AML-193 (cell line): ENCODE measurements at regions not wholly inside any gene's neighbourhood (a gene's known extent, or its start where the extent isn't known, plus 50 kb on each side); places are given as distances from the start of the nearest gene placed in this dataset.

Source experiments
- DNase-seq, 2 experiments: peaks; one replicate each; lab custom pipeline; 2025; lab: John Stamatoyannopoulos, UW

DNA sequence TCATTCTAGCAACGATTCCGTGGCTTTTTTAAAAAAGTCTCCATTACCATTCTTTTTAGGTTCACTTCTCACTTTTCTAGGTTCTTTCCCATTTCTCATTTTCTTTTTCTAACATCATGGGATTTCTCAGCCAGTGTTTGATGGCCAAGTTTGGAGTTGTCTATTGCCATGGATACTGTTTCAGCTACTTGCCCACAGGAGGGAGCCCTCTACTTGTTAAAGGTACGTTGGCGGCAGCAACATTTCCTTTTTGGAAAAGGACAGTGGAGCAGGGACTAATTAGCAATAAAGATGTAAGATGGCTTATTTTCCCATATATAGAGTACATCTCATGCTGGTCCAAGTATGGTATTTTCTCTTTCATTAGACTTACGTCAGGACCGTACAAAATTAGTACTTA lies 2257.5 kb upstream of the C9orf72 start:
- DNase-seq = no peak

GRCh38 chr9:29838491-29839020 lies 2265.3 kb upstream of the C9orf72 start:
- DNase-seq = no peak

GRCh38 chr9:29844251-29844650 lies 2271.0 kb upstream of the C9orf72 start:
- DNase-seq = no peak

DNA sequence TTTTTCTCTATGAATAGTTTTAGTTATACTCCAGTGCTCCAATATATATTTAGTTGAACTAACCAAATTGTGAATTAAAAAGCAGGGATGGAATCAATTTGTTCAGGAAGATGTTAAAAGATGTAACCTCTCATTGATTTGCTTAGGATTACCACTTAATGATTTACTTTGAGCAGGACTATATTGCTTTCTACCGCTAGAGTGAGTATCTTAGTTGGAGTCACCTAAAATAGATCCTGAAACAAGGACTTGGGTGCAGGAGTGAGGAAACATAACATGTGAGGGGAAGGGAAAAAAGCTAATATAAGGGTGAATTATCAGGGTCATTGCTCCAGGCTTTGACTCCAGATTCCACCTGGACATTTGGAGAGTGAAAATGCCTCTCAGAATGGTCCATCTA lies 2277.4 kb upstream of the C9orf72 start:
- DNase-seq = no peak

DNA sequence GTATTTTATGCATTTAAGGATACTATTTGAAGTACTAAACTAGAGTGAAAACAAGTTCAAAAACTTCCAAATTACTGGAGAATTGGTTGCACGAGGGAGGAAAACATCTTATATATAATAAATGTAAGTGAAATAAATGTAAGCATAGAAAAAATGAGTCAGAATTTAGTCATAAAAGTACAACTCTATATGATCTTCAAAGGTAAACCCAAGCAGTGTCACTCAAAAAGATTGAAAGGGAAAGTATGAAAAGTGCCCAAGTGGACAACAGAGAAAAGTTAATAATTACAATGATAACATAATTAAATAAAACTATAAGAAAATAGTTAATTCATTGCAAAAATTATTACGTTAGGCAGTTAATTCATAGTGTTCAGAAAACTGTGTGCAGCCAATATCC lies 2288.5 kb upstream of the C9orf72 start:
- DNase-seq = no peak

GRCh38 chr9:29865764-29866313 lies 2292.6 kb upstream of the C9orf72 start:
- DNase-seq = no peak

- DNase-seq = no peak
These were observed 2293.3 kb upstream of the C9orf72 start for GRCh38 chr9:29866556-29866955.

GRCh38 chr9:29873579-29873978 lies 2300.3 kb upstream of the C9orf72 start:
- DNase-seq = no peak

- no peak for DNase-seq
These were observed 2302.3 kb upstream of the C9orf72 start for GRCh38 chr9:29875547-29875946.

- DNase-seq = no peak
These were observed 2309.5 kb upstream of the C9orf72 start for GRCh38 chr9:29882767-29883166.

DNA sequence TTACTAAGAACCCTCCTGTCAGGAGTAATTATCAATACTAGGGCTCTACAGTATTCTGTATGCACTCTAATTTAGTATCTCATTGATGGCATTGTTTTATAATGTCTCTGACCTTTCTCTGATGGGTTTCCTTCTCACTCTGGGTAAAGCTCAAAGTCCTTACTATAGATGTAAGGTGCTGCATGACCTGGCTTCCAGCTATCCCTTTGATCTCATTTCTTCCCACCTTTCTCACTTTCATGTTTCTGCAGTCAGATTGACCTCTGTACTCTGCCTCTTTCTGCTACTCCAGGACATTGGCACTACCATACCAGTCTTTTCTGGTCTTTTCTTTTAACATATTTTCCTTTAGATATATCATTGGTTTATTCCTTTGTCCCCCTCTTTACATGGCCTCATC lies 2332.8 kb upstream of the C9orf72 start:
- no peak for DNase-seq

GRCh38 chr9:29928072-29928471 lies 2354.8 kb upstream of the C9orf72 start:
- no peak for DNase-seq

DNA sequence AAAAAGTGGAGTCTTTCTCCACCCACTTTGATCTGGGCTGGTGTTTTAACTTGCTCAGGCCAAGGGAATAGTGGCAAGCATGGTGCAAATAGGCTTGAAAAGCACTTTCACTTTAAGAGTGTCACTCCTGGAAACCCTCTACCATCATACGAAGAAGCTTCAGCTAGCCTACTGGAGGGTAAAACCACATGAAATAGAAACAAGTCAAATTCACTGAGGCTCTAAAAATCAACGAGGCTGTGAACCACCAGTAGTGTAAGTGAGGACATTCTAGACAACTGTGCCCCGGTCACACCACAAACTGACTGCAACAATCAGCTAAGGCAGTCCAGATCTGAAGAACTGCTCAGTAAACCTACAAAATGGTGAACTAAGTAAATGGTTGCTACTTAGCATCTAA lies 2366.3 kb upstream of the C9orf72 start:
- no peak for DNase-seq

- no peak for DNase-seq
These were observed 2371.7 kb upstream of the C9orf72 start for GRCh38 chr9:29945012-29945411.

- DNase-seq = no peak
These were observed 2385.2 kb upstream of the C9orf72 start for GRCh38 chr9:29958469-29958868.

DNA sequence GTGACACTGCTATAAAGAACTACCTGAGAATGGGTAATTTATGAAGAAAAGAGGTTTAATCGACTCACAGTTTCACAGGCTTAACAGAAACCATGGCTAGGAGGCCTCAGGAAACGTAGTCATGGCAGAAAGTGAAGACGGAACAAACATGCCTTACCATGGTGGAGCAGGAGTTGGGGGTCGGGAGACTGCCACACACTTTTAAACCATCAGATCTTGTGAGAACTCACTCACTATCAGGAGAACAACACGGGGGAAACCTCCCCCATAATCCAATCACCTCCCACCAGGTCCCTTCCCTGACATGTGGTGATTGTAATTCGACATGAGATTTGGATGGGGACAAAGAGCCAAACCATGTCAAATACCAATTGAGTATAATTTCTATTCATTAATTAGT lies 2392.6 kb upstream of the C9orf72 start:
- no peak for DNase-seq

- no peak for DNase-seq
These were observed 2393.0 kb upstream of the C9orf72 start for GRCh38 chr9:29966247-29966646.

GRCh38 chr9:29968831-29969230 lies 2395.6 kb upstream of the C9orf72 start:
- DNase-seq = no peak

GRCh38 chr9:29969408-29969807 lies 2396.1 kb upstream of the C9orf72 start:
- DNase-seq = no peak

DNA sequence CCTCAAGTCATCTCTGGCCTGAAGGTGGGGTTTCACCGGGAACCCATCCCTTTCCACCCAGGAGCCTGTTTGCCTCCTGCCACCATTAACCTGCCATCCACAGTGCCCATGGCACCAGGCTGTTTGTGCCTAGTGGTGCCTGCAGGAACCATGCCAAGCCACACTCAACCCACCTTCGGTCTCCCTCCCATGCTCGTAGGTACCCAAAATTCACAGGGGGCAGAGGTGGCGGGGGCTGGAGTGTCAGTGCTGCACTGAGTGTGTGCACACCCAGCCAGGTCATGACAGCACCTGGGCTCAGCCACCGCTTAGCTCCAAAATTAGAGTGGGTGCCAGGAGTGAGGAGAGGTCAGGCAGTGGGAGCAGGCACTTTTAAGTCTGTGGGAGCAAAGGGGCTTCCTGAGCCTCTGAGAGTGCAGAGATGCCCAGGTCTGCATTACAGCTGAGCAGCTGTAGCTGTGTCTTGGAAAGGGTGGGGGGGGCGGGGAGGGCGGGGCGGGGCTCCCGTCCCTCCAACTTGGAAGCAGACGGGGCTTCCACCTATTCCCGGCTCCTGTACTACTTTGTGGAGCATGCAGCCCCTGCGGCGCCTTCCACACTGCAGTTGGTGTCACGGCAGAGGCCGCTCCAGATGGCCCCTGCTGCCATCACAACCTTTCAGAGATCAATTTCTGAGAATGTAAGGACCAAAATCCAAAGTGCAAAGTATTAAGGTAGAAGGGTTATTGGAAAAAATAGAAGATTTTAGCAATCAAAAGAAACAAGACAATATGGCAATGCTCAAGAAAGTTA lies 2396.8 kb upstream of the C9orf72 start:
- DNase-seq = no peak

GRCh38 chr9:29974197-29974596 lies 2400.9 kb upstream of the C9orf72 start:
- no peak for DNase-seq

- no peak for DNase-seq
These were observed 2403.7 kb upstream of the C9orf72 start for GRCh38 chr9:29976981-29977380.

GRCh38 chr9:29981013-29981412 lies 2403.4 kb upstream of the ACO1 start:
- DNase-seq = no peak

DNA sequence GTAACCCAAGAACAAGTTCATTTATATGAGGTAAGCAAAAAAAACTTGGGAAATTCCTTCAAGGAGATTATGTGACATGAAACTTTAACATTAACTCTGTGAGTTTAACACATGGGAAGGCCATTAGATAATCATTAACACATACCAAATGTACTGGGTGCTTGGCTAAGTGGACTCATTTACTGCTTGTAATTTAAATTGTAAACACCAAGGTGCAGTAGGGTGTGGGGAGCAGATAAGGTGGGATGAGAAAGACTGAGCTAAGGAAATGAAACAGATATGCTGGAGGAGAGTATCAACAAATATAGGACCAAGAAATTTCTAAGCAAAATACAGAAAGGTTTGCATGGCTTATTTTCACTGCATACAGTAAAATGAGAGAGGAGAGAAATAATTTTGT lies 2384.8 kb upstream of the ACO1 start:
- no peak for DNase-seq
